Ishikawa (cell line): ENCODE measurements at regions not wholly inside any gene's neighbourhood (a gene's known extent, or its start where the extent isn't known, plus 50 kb on each side); places are given as distances from the start of the nearest gene placed in this dataset.

Experiments
- CEBPB ChIP-seq: IDR thresholded peaks from 2 replicates; pipeline ENCODE4 v1.6.1; 2012
- CREB1 ChIP-seq: IDR thresholded peaks from 2 replicates; pipeline ENCODE4 v1.6.1; 2012; ENCODE audit warnings: low read depth
- EP300 ChIP-seq: IDR thresholded peaks from 2 replicates; pipeline ENCODE4 v1.6.1; 2012; ENCODE audit warnings: borderline replicate concordance
- FOXM1 ChIP-seq: IDR thresholded peaks from 2 replicates; pipeline ENCODE4 v1.6.1; 2012; ENCODE audit warnings: low read depth, borderline replicate concordance
- MAX ChIP-seq: IDR thresholded peaks from 2 replicates; pipeline ENCODE4 v1.6.1; 2012
- RAD21 ChIP-seq: IDR thresholded peaks from 2 replicates; pipeline ENCODE4 v1.6.1; 2012; ENCODE audit warnings: low read depth
- REST ChIP-seq: IDR thresholded peaks from 2 replicates; pipeline ENCODE4 v1.6.1; 2012; ENCODE audit warnings: low read depth, mild to moderate bottlenecking
- TAF1 ChIP-seq: IDR thresholded peaks from 2 replicates; pipeline ENCODE4 v1.6.1; 2012; ENCODE audit warnings: low read depth, mild to moderate bottlenecking
- TCF12 ChIP-seq: IDR thresholded peaks from 2 replicates; pipeline ENCODE4 v1.6.1; 2012; ENCODE audit warnings: low read depth
- USF1 ChIP-seq: IDR thresholded peaks from 2 replicates; pipeline ENCODE4 v1.6.1; 2012
- YY1 ChIP-seq: IDR thresholded peaks from 2 replicates; pipeline ENCODE4 v1.6.1; 2012; ENCODE audit warnings: low read depth
- ZBTB7A ChIP-seq: IDR thresholded peaks from 2 replicates; pipeline ENCODE4 v1.6.1; 2012; ENCODE audit warnings: low read depth

- TF ChIP-seq TAF1, result no peak
- TF ChIP-seq ZBTB7A, result no peak
- TF ChIP-seq EP300, result no peak
- no peak for TF ChIP-seq MAX
- no peak for TF ChIP-seq REST
- no peak for TF ChIP-seq USF1
- TF ChIP-seq CEBPB, result no peak
- no peak for TF ChIP-seq YY1
- no peak for TF ChIP-seq FOXM1
- no peak for TF ChIP-seq RAD21
- TF ChIP-seq CREB1, result no peak
- TF ChIP-seq TCF12, result no peak
Measured at GRCh38 chr22:47257566-47257965, 495.1 kb downstream of the TBC1D22A start.
